ENCODE measurements at regions not wholly inside any gene's neighbourhood (a gene's known extent, or its start where the extent isn't known, plus 50 kb on each side); places are given as distances from the start of the nearest gene placed in this dataset.
A peak's percentile ranks its signal among the peaks of the same experiment; 100 is the strongest.
"Not testable (repeated sequence)": the region's sequence is repeated elsewhere in the genome, so short reads cannot be mapped to it uniquely, and the experiment has no call there.

DNA sequence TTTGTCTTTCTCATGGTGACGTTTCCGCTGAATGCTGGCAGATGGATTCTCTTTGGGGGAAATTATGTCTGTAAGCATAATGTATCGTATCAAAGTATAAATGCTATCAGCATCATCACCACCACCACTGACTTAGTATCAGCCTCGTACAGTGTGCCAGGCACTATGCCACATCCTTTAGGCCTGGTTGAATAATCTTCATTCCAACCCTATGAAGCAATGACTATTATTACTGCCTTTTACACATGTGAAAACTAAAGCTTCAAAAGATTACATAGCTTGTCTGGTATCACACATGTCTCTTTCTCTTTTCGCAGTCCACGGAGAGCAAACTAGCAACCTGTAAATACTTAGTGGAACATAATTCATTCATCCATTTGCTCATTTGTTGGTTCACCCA is 166.7 kb upstream of the PRICKLE2 start:
- no peak for DNase-seq (ENCODE audit: low read depth in 2 of 2)

DNA sequence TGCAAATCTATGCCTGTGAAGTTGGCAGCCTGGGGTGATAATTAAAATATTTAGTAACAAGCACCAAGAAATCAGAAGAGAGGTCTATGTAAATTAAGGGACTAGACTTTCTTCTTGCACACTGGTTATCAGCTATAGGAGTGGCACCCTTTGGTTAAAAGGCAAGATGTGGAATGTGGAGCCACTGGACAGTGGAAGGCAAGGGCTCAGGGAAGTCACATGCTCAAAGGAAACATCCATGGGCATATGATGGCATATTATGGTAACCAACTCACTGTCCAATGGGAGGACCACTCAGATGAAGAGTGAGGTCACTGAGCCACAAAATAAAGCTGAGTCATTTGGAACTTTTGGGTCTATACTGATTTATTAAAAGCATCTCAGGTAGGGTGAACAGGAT is 165.6 kb upstream of the PRICKLE2 start:
- no peak for DNase-seq (ENCODE audit: low read depth in 2 of 2)

DNA sequence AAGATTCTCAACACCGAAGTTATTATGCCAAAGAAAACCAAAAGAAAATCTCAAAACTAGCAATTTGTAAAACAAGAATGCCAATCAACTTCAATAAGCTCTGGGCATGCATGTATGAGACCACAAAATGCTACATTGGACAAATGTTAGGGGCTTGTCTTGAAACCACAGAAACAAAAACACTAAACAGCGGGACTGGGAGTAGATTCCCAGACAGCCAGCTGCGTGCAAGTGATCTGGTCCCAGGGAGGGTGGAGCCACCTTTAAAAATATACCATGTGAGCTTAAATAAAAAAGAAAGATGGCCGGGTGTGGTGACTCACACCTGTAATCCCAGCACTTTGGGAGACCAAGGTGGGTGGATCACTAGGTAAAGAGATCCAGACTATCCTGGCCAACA is 163.6 kb upstream of the PRICKLE2 start:
- no peak for DNase-seq (ENCODE audit: low read depth in 2 of 2)

DNA sequence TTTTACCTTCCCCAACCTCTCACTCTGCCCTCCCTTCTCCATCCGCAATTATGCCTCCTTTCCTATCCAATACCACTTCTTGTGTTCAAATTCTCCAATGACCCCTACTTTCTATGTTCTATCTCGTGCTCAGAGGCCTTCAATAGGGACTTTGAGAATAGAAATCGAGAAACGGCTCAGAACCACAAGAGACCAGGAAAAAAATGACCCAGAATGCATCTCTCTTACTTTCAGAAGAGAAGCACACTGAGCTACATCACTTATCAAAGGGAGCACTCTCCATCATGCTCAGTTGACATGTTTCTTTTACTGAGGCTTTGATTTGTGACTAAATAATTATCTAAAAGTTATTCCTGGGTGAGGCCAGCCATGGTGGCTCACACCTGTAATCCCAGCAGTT is 162.4 kb upstream of the PRICKLE2 start:
- DNase-seq (ENCODE audit: low read depth in 2 of 2), result no peak

DNA sequence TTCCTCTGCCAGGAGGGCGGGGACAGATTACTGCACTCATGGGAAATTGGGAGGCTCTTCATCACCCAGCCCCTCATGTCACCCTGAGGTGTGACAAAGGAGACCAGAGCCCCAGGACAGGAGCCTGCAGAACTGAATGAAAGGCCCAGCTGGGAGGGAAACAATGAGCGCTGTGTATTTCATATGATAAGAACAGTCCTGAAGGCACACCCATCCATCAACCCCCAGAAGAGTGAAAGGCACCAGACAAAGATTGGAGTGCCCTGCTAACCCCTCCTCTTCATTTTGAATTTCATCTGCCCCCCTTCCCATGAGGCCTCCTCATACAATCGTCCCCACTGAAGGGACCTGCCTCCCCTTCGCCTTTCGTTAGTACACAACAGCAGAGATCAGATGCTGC is 160.0 kb upstream of the PRICKLE2 start:
- DNase-seq (ENCODE audit: low read depth in 2 of 2), result no peak

DNA sequence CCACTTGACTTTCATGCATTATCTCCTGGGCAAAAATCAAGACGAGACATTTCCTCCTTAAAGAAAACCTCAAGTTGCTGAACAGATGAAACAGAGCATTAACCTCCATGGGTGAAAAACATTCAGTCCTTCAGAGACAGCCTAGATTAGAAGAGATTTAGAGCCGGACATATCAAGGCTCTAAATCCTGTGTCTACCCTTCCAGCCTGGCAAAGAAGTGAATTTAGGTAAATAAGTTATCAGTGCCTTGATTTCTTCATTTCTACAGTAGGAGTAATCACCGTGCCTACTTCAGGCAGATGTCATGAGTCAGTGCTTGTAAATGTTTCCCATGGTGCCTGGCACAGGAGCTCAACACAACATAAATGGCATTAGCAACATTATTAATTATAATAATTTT is 159.3 kb upstream of the PRICKLE2 start:
- DNase-seq (ENCODE audit: low read depth in 2 of 2), result no peak

DNA sequence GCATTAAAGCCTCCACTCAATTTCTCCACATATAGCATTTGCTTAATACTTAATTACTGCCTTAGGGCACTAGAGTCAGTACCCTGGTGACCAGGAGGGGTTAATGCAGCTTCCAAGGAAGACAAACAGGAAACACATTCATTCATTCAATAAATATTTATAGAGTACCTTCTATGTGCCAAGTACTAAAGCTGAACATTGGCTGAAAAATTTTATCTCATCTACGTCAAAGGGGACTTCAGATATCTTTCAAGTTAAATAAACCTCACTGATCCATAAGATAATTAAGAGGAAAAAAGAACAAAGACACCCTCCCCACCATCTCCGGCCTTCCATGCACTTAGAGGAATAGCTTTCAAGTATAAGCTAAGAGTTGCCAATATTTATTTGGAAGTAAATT is 156.9 kb upstream of the PRICKLE2 start:
- DNase-seq (ENCODE audit: low read depth in 2 of 2), result no peak

DNA sequence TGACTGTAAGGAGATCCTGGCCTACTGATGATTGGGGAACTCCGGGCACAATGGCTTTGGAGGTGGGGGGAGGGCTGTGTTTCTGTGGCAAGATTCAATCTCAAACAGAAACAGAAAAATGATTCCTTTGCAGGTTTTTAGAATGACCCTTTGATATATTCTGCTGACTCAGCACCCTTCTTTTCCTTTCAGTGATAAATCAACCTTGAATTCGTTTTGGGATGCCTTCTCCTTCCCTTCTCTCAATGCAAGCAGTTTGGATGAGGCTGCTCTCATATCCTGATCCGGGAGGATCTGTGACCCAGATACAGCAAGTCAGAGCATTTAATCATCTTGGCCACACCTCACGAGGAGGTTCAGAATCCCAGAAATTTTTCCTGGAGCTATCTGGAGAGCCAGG is 156.1 kb upstream of the PRICKLE2 start:
- no peak for DNase-seq (ENCODE audit: low read depth in 2 of 2)

DNA sequence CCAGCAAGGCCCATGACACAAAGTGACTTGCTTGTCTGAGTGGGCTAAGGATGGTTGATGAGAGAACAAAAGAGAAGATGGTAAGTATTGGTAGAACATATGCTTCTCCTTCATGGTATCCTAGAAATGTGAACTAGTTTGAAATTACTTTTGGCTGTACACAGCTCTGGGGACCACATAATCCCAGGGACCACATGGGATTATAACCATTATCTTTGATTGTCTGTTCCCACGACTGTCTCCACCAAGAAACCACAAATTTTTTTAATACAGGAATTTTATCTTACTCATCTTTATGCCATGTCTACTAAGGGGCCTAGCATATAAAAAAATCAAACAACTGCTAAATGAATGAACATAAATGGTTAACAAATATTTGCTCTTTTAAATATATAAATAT is 155.3 kb upstream of the PRICKLE2 start:
- DNase-seq (ENCODE audit: low read depth in 2 of 2), result no peak

DNA sequence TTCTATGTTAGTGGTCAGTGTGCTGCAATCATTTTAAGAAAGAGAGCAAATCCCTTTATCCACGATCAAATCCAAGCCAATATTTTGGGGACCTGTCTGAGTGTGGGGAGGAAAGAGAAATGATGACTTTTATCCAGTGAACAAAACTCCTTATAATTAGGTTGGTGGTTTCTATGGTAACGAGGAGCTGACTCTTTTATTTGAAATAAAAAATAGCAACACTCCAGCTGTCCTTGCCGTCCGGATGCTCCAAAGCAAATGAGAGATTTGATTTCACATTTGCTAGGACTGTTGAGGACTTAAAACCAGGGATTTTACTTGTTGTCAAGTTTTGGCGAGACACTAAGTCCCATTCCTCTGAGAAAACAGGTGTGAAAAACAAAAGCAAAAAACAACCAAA is 154.0 kb upstream of the PRICKLE2 start:
- DNase-seq (ENCODE audit: low read depth in 2 of 2), result no peak

DNA sequence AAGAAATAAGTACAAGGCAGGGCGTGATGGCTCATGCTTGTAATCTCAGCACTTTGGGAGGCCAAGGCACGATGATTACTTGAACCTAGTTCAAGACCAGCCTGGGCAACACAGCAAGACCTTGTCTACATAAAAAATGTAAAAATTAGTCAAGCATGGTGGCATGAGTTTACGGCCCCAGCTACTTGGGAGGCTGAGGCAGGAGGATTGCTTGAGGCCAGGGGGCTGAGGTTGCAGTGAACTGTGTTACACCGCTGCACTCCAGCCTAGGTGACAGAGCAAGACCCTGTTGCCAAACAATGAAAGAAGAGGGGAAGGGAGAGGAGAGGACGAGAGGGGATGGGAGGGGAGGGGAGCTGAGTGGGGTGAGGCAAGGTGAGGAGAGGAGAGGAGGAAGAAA is 152.7 kb upstream of the PRICKLE2 start:
- DNase-seq (ENCODE audit: low read depth in 2 of 2), result no peak

DNA sequence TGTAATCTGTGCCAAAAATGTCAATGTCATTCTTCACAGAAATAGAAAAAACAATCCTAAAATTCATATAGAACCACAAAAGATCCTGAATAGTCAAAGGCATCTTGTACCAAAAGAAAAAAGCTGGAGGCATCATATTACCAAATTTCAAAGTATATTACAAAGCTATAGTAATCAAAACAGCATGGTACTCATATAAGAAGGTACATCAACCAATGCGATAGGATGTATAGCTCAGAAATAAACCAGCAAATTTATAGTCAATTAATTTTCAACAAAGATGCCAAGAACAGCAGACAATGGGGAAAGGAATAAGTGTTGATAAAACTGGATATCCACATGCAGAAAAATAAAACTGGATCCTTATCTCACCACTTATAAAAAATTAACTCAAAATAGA is 150.5 kb upstream of the PRICKLE2 start:
- no peak for DNase-seq (ENCODE audit: low read depth in 2 of 2)

DNA sequence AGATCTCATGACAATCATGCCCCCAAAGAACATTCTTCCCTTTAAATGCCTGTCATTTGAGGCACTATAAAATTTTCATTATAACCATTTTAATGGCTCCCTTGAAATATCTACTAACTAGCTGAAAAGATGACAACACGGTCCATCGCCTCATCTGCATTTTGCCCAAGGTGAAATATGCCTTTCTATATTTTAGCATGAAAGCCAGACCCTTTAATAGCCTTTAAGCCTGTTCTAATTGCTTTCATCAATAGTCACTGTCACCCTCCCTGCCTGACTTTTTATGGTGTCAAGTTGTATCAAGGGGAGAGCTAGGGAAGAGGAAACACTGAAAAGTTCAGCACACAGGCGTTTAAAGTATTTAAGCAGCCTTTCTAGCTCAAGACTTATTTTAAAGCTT is 144.1 kb upstream of the PRICKLE2 start:
- no peak for DNase-seq (ENCODE audit: low read depth in 2 of 2)

DNA sequence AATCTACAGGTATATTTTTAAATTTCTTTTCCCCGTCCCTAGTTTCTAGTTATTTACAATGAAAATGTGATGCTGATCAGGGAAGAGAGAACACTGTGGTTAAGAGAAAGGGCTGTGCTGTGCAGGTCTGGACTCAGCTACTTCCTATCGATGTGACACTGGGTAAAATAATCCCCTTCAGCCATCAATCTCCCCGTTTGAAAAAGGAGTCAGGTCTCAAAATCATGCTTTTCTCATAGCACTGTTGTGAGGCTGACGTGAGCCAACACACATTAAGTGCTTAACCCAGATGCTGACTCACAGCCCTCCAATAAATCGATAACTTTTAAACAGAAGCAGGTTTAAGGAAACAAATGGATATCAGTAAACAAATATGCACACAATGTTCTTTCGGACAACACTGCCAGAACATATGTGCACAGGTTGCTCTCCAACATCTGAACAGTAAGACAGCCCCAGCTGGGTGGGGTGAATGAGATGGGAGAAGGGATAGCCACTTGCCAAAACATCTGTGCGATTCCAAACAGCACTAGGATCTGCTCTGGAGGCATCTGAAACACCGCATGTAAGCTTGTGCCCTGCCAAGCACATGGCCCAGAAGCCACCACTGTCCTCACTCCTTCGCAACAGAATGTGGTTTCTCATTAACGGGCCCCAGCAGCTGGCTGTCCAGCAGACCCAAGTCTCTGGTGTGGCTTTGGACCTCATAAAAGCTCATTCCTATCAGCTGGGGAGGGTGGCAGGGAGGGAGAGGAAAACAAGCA is 143.2 kb upstream of the PRICKLE2 start:
- no peak for DNase-seq (ENCODE audit: low read depth in 2 of 2)

DNA sequence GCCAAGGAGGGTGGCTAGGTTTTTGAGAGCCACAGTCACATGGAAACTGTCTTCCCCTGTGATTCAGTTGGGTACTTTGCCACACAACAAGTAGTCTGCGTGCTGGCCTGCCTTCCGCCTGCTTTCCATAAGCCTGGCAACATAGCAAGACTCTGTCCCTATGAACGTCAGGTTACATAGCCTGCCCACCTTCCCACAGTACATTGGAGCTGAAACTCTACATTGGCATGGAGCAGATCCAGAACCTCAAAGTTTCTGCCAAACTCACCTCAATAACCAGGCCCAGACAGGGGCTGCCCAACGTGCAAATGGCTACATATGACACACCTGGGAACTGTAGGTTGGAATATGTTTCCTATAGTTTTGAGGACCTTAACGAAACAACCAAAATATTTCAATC is 140.6 kb upstream of the PRICKLE2 start:
- DNase-seq (ENCODE audit: low read depth in 2 of 2), result no peak

DNA sequence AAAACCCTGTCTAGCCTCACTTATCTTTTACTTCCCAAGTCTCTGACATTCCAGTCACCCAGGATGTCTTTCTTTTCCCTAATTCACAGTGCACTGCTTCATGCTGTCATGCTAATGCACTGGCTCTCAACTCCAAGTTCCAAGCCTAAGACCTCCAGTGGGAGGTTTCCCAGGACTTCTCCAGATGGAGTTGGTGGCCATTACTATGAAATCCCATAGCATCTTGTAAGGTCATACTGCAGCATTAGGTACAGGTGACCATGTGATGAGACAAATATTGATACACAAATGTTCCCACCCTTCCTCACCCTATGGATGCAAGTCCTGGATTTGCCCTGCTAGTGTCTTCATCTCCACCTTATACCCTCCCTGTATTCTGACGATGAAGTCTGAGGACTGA is 138.6 kb upstream of the PRICKLE2 start:
- DNase-seq (ENCODE audit: low read depth in 2 of 2), result no peak

DNA sequence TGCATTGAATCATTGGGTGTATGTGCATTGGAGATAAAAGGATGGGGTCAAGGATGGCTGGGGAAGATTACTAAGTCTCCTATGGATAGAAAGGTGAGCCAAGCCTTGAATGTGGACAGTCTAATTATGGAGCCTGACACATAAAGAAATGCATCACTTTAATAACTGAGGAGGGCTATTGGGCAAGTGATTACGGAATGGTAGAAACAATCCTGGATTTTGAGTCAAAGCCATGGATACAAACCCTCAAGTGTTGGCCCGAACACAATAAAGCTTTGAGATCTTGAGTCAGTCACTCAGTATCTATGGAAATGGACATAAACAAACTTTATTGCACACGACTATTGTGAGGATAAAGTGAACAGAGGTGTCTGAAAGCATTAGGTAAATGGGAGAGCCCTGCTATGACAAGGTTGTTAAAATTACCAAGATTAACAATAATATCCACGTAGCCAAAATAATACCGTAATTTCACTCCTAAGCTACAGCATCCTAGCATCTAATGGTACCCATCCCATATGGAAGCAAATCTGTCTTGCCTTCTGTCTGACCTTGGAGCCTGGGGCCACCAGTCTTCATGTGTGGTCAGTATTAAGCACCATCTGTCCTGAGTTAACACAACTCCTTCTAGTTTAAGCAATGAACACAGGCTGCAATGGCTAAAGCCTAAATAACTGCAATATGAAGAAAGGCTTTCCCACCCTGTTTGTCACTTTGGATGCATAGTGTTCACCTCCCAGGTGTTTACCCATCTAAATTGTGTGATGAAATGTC is 136.9 kb upstream of the PRICKLE2 start:
- no peak for DNase-seq (ENCODE audit: low read depth in 2 of 2)

DNA sequence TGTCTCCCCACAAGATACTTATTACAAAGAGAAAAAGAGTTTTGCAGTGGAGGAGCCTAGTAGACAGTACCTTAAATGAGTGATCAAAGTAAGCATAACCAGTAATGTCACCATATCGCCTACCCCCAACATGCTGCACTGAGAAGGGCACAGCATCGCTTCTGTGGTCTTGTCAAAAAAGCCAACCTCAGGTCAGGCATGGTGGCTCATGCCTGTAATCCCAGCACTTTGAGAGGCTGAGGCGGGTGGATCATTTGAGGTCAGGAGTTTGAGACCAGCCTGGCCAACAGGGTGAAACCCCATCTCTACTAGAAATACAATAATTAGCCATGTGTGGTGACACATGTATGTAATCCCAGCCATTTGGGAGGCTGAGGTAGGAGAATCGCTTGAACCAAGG is 135.8 kb upstream of the PRICKLE2 start:
- not testable (repeated sequence) for DNase-seq (ENCODE audit: low read depth in 2 of 2)

DNA sequence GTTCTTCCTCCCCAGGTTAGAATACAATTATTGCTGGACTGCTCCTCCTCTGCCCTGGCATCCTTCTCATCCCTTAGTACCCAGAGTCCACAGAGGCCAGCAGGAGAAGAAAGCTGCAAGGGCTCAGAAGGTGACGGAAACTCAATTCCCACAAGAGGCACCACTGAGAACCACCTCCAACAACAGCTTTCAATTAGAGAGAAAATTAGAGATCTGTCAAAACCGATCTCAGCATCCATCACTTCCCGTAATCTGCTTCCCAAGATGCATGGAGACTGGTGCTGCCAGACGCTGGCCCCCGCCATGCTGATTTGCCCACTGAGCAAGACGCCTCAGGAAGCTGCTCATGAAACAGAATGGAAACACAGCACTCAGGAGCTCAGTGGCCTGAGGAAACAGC is 135.0 kb upstream of the PRICKLE2 start:
- no peak for DNase-seq (ENCODE audit: low read depth in 2 of 2)

DNA sequence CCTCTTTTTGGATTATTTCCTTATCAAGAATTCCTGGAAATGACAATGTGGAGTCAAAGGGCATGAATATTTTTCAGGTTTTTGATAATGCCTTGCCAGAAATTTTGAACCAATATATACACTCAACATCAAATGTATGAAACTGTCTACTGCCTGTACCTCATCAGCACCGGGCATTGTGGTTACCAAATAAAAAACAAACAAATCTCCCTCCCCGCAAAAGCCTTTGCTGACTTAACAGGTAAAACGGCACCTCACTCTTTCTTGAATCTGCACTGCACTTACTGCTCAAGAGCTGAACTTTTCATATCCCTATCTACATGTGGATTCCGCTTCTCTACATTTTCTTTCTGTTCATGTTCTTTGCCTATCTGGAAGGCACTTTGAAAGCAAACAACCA is 134.5 kb upstream of the PRICKLE2 start:
- DNase-seq (ENCODE audit: low read depth in 2 of 2), result peak; percentile 29 to 40

DNA sequence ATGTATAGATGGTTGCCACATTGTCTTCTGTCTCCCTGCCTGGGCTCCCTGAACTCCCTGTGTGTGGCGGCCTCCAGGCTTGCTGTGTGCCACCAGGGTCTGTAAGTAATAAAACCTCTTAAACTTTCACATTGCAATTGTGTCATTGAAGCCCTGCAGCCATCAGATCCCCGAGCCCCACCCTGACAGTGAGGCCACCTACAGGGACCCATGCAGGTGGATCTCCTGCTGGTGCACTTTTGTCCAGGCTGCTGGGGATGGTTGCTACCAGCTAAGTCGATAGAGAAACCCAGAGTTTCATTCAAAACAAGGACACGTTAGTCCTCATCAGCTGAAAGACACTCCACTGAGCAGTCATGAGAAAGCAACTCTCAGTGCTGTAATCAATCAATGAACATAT is 133.6 kb upstream of the PRICKLE2 start:
- DNase-seq (ENCODE audit: low read depth in 2 of 2), result no peak

DNA sequence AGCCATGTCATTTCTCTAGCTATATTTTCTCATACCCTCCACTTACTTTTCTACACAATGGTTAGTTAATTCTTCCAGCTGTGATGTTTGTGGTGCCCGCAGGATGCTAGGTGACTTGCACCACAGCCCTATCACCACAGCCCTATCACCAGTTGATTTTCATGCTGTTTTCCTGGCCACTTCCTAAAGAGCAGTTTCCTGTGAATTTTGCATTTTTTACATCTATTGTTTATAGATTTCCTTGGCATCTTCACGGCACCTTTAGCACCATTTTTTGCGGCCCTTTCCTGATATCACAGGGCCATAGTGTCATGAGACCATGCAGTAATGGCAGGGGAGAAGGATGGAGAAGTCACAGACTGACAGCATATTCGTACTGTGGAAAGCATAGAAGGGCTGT is 132.9 kb upstream of the PRICKLE2 start:
- peak; percentile 54 to 68 for DNase-seq (ENCODE audit: low read depth in 2 of 2)

DNA sequence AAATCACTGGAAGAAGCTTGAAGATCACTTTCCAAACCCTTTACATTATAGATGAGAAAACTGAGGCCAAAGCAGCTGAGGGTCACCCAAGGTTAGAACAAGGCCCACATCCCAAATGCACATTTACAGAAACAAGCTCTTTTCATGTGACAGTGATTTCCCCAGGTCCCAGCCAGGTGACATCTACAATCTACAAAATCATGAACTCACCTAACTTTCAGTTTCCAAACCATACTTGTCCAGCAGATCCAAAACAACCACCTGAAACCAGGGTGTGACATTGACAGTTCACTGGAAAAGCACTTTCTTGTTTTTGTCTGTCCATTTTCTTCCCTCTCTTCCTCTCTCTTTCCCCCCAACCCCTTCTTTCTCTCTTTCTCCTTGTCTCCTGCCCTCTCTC is 132.2 kb upstream of the PRICKLE2 start:
- no peak for DNase-seq (ENCODE audit: low read depth in 2 of 2)
